ENCODE measurements at regions not wholly inside any gene's neighbourhood (a gene's known extent, or its start where the extent isn't known, plus 50 kb on each side); places are given as distances from the start of the nearest gene placed in this dataset.

DNA sequence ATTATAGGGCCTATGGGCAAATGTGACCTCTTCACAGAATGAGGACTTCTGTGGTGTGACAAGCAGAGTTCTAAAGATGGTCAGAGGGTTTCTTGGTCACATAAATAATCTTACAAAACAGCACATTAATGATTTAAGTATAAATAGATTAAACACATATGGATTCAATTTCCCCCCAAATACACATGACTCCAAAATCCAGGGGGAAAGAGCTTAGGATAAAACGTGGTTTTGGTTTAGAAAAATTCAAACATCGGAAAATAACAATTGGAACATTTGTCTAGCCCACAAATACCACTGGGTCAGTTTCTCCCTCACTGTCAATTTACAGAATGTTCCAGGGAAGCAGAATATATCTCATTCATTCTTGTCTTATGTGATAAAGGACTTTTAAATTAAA, 283.1 kb downstream of the COG6 start:
- DNase-seq (ENCODE audit: low read depth) = no peak

DNA sequence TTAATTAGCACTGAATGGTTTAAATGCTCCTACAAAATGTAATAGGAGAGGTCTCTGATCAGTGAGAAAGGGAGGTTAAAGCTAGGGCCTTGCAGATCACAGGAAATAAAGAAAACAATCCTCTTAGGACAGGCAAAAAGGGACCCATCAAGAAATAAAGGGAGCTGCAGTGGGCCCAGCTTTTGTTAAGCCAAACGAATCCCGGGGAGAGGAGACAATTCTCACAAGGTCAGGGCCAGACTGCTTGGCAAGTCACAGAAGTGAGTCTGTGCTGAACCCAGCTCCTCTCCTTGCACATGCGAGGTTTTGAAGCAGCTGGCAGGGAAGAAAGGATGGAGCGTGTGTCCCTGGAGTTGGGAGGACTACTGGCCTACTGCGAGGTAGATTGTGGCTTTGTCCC, 285.8 kb downstream of the COG6 start:
- DNase-seq (ENCODE audit: low read depth) = no peak

DNA sequence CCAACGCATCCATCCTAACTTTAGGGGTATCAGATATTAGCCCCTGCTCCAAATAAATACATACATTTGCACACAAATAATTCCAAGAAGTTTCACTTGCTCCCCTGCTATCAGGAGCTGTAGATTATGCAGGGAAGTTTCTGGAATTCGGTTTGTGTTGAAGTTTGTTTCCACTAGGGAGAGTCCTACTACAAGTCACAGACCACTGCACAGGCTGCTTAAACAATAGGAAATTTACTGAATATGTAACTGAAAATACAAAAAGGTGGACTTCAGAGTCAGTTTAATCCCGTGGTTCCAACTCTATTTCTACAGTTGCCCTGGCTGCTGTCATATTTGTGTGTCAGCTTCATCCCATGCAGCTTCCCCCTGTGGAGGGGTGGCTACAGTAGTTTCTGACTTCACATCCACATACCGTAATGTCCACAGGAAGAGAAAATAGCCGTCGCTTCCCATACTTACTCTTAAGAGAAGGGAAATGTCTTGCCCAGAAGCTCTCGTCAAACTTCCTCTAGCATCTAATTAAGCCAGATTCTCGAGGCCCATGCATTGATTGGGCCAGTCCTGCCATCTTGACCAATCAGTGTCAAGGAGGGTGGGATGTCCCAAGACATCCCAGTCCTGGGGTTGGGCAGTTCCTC, 286.6 kb downstream of the COG6 start:
- DNase-seq (ENCODE audit: low read depth) = peak; percentile 7

DNA sequence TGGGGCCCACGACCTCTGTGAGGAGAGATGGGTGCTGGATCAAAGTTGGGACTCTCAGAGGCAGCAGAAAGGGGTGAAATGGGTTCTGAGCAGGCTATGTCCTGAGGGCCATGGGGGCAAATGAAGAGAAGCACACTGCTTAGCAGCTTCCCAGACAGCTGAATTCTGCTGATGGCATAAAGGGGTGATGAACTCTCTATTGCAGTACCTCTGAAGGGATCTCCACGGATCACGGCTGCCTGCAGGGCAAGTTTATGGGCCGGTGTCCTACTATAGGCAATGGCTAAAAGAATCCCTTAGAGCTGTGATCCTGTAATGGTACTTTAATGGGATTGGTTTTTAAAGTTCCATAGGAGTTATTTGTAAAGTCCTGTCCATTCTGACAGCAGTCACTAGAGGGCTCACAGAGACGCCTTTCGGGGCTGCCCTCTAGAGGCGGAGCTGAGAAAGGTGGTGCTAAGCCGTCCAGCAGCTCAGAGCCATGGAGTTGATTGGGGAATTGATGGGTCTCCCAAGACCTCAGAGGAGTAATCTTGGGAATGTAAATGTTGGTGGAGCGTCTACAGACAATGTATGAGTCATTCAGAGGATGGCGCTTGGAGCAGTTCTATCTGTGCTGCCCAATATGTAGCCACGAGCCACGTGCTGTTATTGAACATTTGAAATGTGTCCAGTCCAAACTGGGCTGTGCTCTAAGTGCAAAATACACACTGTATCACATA, 287.3 kb downstream of the COG6 start:
- DNase-seq (ENCODE audit: low read depth) = peak; percentile 64

DNA sequence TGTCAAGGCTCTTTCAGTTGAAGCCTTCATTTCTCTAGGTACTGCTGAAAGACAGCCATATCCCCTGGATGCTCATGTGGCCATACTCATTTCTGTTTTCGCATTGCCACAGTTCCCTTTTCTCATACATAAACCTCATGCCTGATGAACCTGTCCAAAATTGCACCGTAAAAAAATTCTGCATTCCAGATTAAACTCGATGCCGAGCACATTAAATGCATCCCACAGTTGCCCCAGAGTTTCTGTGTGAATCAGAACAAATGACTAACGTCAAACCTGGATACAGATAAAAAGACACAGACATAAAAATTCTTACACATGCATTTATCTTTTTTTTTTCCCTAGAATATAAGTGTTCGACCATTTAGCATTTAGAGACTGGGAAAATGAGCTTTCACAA, 288.2 kb downstream of the COG6 start:
- no peak for DNase-seq (ENCODE audit: low read depth)

DNA sequence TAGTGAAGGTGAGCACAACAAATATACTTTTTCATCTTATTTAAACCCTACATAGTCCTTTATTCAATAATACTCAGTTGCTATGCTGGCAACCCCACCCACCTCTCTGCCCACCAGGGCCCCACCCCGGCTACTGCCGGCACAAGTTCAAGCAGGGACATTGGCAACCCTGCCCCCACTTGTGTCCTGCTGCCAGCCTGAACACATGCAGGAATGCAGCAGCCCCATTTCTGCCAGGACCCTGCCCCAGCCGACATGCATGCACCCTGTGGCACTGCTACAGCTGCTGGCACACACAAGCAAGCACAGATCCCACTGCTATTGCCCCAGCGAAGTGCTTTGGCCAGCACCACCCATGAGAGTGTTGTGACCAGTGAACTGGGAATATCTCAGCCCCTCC, 289.8 kb downstream of the COG6 start:
- no peak for DNase-seq (ENCODE audit: low read depth)

DNA sequence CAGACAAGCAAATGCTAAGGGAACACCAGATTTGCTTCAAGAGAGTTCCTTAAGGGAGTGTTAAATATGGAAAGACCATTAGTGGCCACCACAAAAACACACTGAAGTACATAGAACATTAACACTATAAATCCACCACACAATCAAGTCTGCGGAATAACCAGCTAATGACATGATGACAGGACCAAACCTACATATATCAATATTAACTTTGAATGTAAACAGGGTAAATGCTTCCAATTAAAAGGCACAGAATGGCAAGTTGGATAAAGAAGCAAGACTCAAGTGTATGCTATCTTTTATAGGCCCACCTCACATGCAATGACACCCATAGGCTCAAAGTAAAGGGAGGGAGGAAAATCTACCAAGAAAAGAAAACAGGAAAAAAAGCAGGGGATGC, 291.3 kb downstream of the COG6 start:
- DNase-seq (ENCODE audit: low read depth) = no peak

DNA sequence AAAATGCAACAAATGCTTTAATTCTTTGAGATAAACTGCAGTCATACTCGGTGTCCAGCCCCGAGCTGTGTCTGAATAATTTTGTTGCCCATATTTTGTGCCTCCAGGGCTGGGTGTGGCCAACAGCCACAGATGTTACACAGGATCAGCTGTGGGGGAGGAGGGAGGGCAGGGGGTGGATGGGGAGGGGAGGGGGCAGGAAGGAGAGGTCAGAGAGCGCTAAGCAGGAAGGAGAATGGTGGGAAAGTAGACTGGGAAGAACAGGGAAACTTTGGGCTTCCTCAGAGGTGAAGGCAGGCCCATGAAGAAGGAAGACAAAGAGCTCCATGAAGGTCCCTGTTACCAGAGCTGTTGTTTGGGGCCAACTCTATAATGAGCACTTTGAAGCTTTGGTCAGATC, 295.8 kb downstream of the COG6 start:
- no peak for DNase-seq (ENCODE audit: low read depth)

DNA sequence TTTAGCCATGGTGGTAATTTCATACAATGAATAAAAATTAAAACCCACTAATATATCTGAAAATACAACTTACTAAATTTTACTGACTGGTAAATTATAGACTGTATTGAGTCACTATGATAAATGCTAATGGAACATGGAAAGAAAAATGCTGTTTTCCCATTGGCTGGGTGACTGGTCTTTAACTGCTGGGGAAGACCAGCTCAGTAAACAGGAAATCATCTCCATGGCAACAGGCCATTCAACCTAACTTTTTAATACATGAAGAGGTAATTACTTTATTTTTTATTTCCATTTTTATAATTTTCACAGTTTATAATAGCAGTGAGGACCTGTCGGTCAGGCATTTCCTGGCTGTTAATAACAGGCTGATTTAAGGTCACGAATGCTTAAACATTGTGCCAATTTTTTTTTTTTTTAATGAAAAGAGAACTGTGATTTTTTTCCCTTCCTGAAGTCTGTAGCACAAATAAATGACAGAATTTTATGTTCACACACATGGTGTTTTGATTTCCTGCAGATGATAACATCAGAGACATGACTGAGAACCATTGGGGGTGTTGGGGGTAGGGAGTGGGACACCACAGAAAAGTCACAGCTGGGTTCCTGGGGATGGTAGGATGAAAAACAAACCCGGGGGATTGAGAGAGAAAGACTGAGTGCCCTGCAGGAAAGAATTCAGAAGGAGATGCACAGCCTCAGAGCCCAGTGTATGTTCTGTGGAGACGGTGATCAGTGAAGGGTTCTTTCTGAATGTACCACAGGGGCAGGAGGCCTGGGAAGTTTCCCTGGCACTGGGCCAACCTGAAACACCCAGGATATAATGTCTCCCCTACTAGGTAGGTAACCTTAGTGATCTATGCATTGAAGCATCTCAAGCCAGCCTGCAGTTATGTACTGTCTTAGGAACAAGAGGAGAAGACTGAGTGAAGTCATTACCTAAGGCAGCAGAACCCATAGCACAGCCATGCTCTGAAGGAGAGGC, 297.1 kb downstream of the COG6 start:
- DNase-seq (ENCODE audit: low read depth) = peak; percentile 15

DNA sequence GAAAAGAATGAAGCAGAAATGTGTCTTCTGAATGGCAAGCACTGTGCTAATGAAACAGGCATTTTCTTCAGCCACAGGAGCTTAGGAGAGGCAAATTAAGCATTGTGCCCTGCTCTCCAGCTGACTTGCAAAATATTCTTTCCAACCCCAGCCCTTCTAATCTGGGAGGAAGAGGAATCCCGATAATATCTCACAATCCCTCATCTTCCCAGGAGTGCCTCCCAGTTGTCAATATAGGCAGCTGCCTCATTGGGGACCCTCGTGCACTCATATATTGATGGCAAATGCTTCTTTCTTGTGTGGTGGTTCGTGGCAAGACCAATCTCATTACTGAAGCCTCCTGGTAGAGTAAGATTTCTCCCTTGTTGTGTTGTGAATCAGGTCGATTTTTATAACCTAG, 299.0 kb downstream of the COG6 start:
- no peak for DNase-seq (ENCODE audit: low read depth)

DNA sequence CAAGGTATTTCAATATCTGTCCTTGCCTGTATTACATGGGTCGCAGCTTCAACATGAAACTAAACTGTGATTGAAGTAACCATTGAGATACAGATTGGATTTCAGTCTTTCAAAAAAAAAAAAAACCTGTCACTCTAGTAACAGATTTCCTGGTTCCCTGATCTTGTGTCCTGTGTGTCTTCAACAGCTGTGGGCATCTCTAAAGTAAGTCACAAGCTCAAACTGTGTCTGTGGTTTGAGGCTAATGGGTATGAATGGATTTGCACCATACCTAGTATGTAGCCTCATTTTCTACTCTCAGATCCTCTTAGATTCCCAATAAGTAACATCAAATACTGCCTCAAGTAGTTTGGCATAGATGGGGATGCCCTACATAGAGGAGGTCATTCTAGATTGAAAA, 300.1 kb downstream of the COG6 start:
- DNase-seq (ENCODE audit: low read depth) = no peak

DNA sequence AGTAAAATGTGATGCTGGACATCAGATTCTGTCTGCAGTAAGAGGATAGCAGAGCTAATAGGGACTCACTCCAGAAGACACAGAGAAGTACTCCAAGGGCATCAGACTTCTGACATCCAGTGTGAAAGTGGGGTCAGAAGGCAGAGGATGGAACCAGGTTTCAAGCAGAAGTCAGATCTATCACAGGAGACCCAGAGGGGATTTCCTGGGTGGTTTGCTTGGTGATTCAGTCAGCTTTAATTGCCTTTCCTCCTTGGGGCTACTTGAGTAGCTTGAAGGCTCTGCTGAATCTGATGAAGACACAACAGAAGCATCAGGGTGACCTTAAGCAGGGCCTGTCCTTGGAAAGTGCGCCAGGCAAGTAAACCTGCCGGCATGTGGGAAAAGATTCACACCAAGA, 300.6 kb downstream of the COG6 start:
- DNase-seq (ENCODE audit: low read depth) = no peak

DNA sequence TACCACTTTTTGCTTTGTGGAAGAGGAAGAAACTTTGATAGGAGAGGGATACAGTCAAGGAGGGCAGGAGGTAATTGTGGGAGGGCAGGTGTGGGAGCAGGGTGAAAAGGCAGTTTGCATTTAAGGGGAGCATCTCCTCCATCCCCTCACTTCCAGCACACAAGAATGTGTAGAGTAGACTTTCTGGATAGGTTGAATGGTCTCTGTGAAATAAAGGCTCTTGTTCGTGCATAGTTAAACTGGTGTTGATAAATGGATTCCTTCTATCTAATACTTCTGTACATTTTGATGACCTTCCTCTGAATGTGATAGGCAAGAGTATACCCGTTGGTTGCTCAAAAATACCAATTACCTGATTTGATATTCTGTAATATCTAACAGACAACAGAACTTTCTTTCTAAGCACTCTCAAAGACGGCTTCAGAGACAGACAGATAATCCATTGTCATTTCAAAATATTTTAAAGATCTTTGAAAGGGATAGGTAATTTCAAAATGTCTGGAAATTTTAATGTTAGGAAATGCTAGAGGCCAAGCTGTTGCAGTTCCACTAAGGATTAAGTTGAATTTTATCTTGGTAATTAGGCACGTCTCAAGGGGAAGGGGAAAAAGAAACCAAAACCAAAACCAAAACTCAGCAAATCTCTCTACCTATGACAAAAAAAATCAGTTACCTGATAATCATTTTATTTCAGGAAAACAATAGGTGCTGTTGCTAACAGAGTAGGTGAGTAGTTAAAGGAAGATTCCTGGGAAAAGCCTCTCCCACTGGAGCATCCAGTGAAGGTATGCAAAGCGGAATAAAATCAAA, 302.6 kb downstream of the COG6 start:
- DNase-seq (ENCODE audit: low read depth) = no peak

DNA sequence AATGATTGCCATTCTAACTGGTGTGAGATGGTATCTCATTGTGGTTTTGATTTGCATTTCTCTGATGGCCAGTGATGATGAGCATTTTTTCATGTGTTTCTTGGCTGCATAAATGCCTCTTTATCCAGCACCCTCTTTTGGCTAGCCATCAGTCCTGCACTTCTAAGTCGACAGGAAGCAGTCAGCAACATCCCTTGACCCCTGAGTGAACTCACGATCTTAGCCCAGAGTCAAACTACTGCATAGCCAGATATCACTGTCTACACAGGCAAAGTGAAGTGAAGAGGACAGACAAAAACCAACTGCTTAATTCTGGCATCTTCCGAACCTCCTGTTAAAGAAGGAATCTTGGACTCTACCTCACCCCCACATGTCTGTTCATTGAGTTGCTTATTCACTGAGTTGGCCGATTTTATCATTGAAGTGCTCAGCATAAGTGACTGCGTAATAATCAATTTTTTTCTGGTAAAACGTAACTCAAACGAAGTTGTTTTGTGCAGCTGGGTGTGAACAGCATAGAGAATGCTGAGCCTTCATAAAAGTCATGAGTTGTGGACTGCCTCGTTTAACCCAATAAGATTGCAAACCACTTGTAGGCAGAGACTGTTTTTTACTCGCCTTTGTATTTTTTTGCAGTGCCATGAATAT, 304.2 kb downstream of the COG6 start:
- no peak for DNase-seq (ENCODE audit: low read depth)

DNA sequence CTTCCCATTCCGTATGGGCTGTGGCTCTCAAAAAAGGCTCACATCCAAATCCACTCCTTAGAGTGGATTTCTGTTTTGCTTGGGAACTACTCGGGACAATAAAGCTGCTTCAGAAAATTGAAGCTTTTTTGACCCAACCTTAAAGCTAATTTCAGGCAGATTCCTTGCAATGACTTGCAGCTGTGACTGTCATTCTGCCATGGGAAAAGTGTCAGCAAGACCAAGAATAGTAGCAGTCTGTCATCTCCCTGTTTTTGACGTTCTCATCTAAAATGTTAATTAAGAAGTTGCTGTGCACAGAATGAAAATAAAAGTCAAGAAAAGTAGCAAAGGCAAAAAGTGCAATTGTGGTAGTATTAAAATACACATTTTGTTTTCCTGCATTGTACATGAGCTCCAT, 304.7 kb downstream of the COG6 start:
- no peak for DNase-seq (ENCODE audit: low read depth)

DNA sequence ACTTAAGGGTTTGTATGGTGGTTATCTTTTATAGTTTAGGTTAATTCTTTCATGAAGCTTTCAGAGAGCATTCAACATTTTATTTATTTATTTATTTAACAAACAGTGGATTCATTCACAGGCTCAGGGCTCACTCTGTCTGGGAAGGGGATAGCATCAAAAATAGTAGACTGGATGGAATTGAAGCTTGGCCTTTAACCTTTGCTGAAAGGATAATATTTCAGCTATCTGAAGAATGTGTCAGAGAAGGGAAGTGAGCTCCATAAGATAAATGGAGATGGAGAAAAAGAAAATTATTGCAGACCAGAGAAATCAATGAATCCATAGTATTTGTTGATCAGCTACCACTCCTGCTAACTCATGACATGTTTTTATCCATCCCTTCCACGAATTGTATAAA, 305.6 kb downstream of the COG6 start:
- DNase-seq (ENCODE audit: low read depth) = no peak

DNA sequence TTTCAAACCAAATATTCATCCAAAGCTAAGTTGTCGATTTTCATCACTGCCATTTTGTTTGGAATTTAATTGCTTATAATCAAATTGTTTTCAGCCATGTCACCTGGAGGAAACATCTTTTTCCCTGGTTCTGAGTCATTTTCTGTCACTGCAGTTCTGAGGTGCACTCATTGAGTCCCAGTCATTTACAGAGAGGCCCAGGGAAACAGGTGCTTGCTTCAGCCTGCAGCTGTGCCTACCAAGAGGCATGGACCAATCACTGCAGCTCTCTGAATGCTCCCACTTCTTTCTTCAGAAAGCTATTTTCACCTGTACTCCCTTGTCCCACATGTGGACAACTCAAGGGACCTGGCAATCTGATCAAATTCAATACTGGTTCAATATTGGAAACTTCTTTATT, 308.1 kb downstream of the COG6 start:
- DNase-seq (ENCODE audit: low read depth) = no peak

DNA sequence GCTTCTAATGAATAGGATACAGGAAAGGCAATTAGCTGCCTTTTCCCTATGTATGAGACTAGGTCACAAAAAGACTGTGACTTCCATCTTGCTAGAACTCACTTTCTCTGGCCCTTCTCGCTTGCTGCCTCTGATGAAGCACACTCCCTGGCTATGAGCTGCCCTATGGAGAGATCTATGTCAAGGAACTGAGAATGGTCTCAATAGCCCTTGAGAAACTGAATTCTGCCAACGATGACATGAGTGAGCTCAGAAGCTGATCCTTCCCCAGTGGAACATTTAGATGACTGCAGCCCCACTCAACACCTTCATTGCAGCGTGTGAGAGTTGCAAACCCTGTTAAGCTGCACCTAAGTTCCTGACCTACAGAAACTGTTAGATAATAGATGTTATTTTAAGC, 309.8 kb downstream of the COG6 start:
- DNase-seq (ENCODE audit: low read depth) = no peak

DNA sequence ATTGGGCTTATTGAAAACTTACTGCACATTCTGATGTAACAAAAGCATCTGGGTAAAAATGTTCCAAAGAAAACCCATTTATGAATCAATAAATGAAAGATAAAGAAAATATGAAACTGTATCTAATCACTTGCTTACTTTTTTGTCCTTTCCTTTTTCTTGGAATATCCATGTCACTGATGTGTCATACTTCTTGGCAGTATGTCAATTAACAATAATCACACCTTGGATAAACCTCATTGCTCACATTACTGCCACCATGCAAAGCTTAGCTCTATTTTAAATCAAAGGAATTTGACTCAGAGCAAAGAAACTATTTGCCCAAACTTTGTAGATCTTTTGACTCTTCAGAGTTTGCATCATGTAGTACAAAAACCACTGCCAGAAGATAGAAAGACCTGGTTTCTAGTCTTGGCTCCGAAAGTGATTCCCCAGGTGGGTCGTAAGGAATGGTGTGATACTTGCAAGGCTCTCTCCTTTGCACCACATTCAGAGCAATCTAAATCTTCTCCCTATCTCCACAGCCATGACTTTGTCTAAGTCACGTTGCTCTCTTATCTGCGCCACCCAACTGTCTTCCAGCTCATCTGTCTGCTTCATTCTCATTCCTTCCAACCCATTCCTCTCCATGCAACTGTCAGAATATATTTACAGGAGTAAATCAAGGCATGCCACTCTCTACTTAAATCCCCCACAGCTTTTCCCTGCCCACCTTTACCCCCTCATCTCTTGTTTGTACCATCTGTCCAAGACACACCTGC, 311.9 kb downstream of the COG6 start:
- DNase-seq (ENCODE audit: low read depth) = peak; percentile 29

DNA sequence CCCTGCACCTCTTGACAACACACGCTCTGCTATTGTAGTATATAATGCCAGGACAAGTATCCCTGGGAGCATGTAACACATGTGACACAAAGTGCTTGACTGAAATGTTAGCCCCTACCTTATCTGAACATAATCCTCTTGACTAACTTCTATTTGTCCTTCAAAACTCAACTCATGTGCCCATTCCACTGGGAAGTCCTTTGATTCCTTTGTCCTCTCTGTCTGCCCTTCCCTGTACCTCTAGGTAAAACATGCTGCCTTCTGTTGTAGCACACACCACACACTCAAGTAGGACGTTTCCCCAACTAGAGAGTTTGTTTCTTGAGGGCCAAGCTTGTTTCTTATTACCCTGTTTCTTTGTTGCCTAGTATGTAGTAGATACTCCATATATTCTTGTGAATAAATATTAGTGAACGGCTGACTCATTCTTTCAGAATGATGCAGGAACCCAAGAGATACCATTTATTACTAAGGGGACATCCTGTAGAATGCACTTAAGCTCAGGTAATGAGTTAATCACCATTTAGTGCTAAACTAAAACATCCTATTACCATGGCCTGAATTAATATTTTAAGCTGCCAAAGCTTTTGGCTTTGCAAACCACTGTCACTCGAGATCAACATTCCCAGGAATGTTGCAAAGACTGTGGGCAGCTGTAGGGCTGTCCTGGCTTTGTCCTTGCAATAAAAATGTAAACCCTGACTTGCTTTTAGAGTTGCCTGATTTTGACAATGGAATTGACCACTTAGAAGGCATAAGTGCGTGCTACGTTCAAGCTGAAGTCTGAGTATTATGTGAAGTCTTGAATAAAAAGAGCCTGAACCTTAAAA, 313.4 kb downstream of the COG6 start:
- no peak for DNase-seq (ENCODE audit: low read depth)

Data from renal cortical epithelial cell (primary cell).